Mesenchymal stem cell (in vitro differentiated cells and primary cell): ENCODE measurements at regions not wholly inside any gene's neighbourhood (a gene's known extent, or its start where the extent isn't known, plus 50 kb on each side); places are given as distances from the start of the nearest gene placed in this dataset.

ENCODE experiments used
- DNase-seq: peaks from one replicate; pipeline ENCODE4 v3.0.0-alpha.2; 2013
- H2AFZ ChIP-seq: one replicate; pipeline ENCODE4 v1.6.1; 2013; ENCODE audit warnings: low read depth, mild to moderate bottlenecking, control low read depth, inconsistent platforms, low read length, moderate library complexity
- H2AK5ac ChIP-seq: 2 replicates; pipeline ENCODE4 v1.6.1; 2013; ENCODE audit warnings: low read length, moderate library complexity, mild to moderate bottlenecking, inconsistent platforms; ENCODE audit not compliant: severe bottlenecking
- H2BK120ac ChIP-seq: one replicate; pipeline ENCODE4 v1.6.1; 2013; ENCODE audit warnings: low read depth, mild to moderate bottlenecking, inconsistent platforms, low read length, moderate library complexity
- H2BK12ac ChIP-seq, 2 experiments: one replicate each; pipeline ENCODE4 v1.6.1; 2013; ENCODE audit warnings: inconsistent platforms in 2 of 2, low read length in 2 of 2, mild to moderate bottlenecking in 2 of 2, moderate library complexity in 2 of 2, control low read depth in 1 of 2
- H2BK15ac ChIP-seq: one replicate; pipeline ENCODE4 v1.6.1; 2013; ENCODE audit warnings: mild to moderate bottlenecking, low read depth, inconsistent platforms; ENCODE audit not compliant: poor library complexity, severe bottlenecking
- H2BK5ac ChIP-seq: 2 replicates; pipeline ENCODE4 v1.6.1; 2013; ENCODE audit warnings: low read depth, mild to moderate bottlenecking, low read length, control low read depth, inconsistent platforms; ENCODE audit not compliant: poor library complexity, severe bottlenecking
- H3K14ac ChIP-seq, 2 experiments: one replicate each; pipeline ENCODE4 v1.6.1; 2013; ENCODE audit warnings: inconsistent platforms in 2 of 2, low read length in 2 of 2, control low read depth in 1 of 2, mild to moderate bottlenecking in 1 of 2, moderate library complexity in 1 of 2
- H3K18ac ChIP-seq, 2 experiments: one replicate each; pipeline ENCODE4 v1.6.1; 2013; ENCODE audit warnings: inconsistent platforms in 2 of 2, low read length in 2 of 2, control low read depth in 1 of 2, low read depth in 1 of 2, mild to moderate bottlenecking in 1 of 2
- H3K23ac ChIP-seq, 2 experiments: one replicate each; pipeline ENCODE4 v1.6.1; 2013; ENCODE audit warnings: inconsistent platforms in 2 of 2, low read length in 2 of 2, mild to moderate bottlenecking in 2 of 2, moderate library complexity in 2 of 2, control low read depth in 1 of 2
- H3K27ac ChIP-seq: 2 replicates; pipeline ENCODE4 v1.5.1; 2013; ENCODE audit warnings: mild to moderate bottlenecking, moderate library complexity, low read length, control low read depth, inconsistent platforms; ENCODE audit not compliant: poor library complexity, severe bottlenecking
- H3K27me3 ChIP-seq, 2 experiments: 2 replicates each; pipeline versions ENCODE4 v1.6.1 to v1.7.0; 2013; ENCODE audit warnings: low read length in 2 of 2, mild to moderate bottlenecking in 2 of 2, moderate library complexity in 2 of 2, control low read depth in 1 of 2, inconsistent platforms in 1 of 2; ENCODE audit not compliant: control insufficient read depth in 1 of 2, insufficient read depth in 1 of 2
- H3K36me3 ChIP-seq, 2 experiments: 2 replicates each; pipeline versions ENCODE4 v1.6.1 to v1.7.0; 2013; ENCODE audit warnings: low read length in 2 of 2, control low read depth in 1 of 2, inconsistent platforms in 1 of 2, low read depth in 1 of 2, mild to moderate bottlenecking in 1 of 2; ENCODE audit not compliant: insufficient read depth in 2 of 2, control insufficient read depth in 1 of 2
- H3K4ac ChIP-seq, 2 experiments: one replicate each; pipeline ENCODE4 v1.6.1; 2013; ENCODE audit warnings: inconsistent platforms in 2 of 2, low read length in 2 of 2, mild to moderate bottlenecking in 2 of 2, moderate library complexity in 2 of 2, control low read depth in 1 of 2, low read depth in 1 of 2
- H3K4me1 ChIP-seq: 2 replicates; pipeline ENCODE4 v1.6.1; 2013; ENCODE audit warnings: low read depth, low read length, control low read depth; ENCODE audit not compliant: control insufficient read depth, insufficient read depth
- H3K4me2 ChIP-seq: 2 replicates; pipeline ENCODE4 v1.6.1; 2013; ENCODE audit warnings: low read length, mild to moderate bottlenecking, inconsistent platforms; ENCODE audit not compliant: poor library complexity, severe bottlenecking
- H3K4me3 ChIP-seq, 2 experiments: 2 replicates each; pipeline versions ENCODE4 v1.5.1 to v1.7.0; 2013; ENCODE audit warnings: low read length in 2 of 2, mild to moderate bottlenecking in 2 of 2, control low read depth in 1 of 2, low read depth in 1 of 2; ENCODE audit not compliant: insufficient read depth in 1 of 2
- H3K79me1 ChIP-seq: replicated peaks from 2 replicates; pipeline ENCODE4 v1.6.1; 2013; ENCODE audit warnings: mild to moderate bottlenecking, control low read depth, low read length, inconsistent platforms; ENCODE audit not compliant: poor library complexity, severe bottlenecking
- H3K9ac ChIP-seq: 2 replicates; pipeline ENCODE4 v1.7.0; 2013; ENCODE audit warnings: mild to moderate bottlenecking, low read length, moderate library complexity
- H3K9me3 ChIP-seq: 2 replicates; pipeline ENCODE4 v1.7.0; 2013; ENCODE audit warnings: mild to moderate bottlenecking, low read length; ENCODE audit not compliant: control insufficient read depth
- H4K8ac ChIP-seq: one replicate; pipeline ENCODE4 v1.6.1; 2013; ENCODE audit warnings: inconsistent platforms, mild to moderate bottlenecking, low read length, moderate library complexity
- H4K91ac ChIP-seq: one replicate; pipeline ENCODE4 v1.6.1; 2013; ENCODE audit warnings: mild to moderate bottlenecking, low read length, inconsistent platforms
- WGBS: methylation state at CpG from one replicate; pipeline ENCODE4 v1.1.7; 2013; ENCODE audit warnings: mixed read lengths; 5-methylcytosine and 5-hydroxymethylcytosine counted together

- no peak overlapping the region for H3K4me2 ChIP-seq
- 100% methylated on average over 1 of the region's 3 CpGs for WGBS
- no peak overlapping the region for H4K8ac ChIP-seq
- H3K4ac ChIP-seq: no peak overlapping the region
- no peak overlapping the region for H2BK12ac ChIP-seq
- H2BK15ac ChIP-seq: no peak overlapping the region
- H3K4me1 ChIP-seq: peaks cover 2% of the 10 kb centered on the region
- H2AFZ ChIP-seq: no peak overlapping the region
- no peaks in the 10 kb centered on the region for H3K79me1 ChIP-seq
- no peaks in the 10 kb centered on the region for H3K36me3 ChIP-seq
- H3K9ac ChIP-seq: no peak overlapping the region
- no peak overlapping the region for H2BK5ac ChIP-seq
- H3K27ac ChIP-seq: no peak overlapping the region
- H3K14ac ChIP-seq: no peak overlapping the region
- peak; percentile 24 for DNase-seq
- no peak overlapping the region for H3K23ac ChIP-seq
- H2BK120ac ChIP-seq: no peak overlapping the region
- H2AK5ac ChIP-seq: no peak overlapping the region
- H3K9me3 ChIP-seq: no peaks in the 10 kb centered on the region
- no peaks in the 10 kb centered on the region for H3K27me3 ChIP-seq
- H3K4me3 ChIP-seq: no peak overlapping the region
- H3K18ac ChIP-seq: peak overlapping the region in 1 of 2 experiments; percentile 49
- no peak overlapping the region for H4K91ac ChIP-seq
Observed at GRCh38 chr6:119612176-119612891, 262.8 kb upstream of the MAN1A1 start.

GRCh38 chr6:119610754-119611153 lies 261.2 kb upstream of the MAN1A1 start:
- no peak overlapping the region for H3K4ac ChIP-seq
- H4K91ac ChIP-seq: no peak overlapping the region
- no peak overlapping the region for H2BK15ac ChIP-seq
- no peak overlapping the region for H3K4me2 ChIP-seq
- 95% methylated on average over 1 of the region's 1 CpG for WGBS
- no peaks in the 10 kb centered on the region for H3K9me3 ChIP-seq
- H3K4me1 ChIP-seq: peaks cover 2% of the 10 kb centered on the region
- no peak overlapping the region for H3K23ac ChIP-seq
- H2BK5ac ChIP-seq: no peak overlapping the region
- no peak overlapping the region for H2AK5ac ChIP-seq
- H3K4me3 ChIP-seq: no peak overlapping the region
- H3K27me3 ChIP-seq: no peaks in the 10 kb centered on the region
- no peak overlapping the region for H4K8ac ChIP-seq
- H3K36me3 ChIP-seq: no peaks in the 10 kb centered on the region
- H2BK120ac ChIP-seq: no peak overlapping the region
- no peak overlapping the region for H3K27ac ChIP-seq
- no peaks in the 10 kb centered on the region for H3K79me1 ChIP-seq
- no peak for DNase-seq
- H2BK12ac ChIP-seq: no peak overlapping the region
- H3K9ac ChIP-seq: no peak overlapping the region
- no peak overlapping the region for H3K18ac ChIP-seq
- H3K14ac ChIP-seq: no peak overlapping the region
- H2AFZ ChIP-seq: no peak overlapping the region

GRCh38 chr6:119610265-119610664 lies 260.7 kb upstream of the MAN1A1 start:
- H3K79me1 ChIP-seq: no peaks in the 10 kb centered on the region
- H3K36me3 ChIP-seq: no peaks in the 10 kb centered on the region
- no peak overlapping the region for H2AK5ac ChIP-seq
- no peaks in the 10 kb centered on the region for H3K27me3 ChIP-seq
- H3K4me2 ChIP-seq: no peak overlapping the region
- H3K9me3 ChIP-seq: no peaks in the 10 kb centered on the region
- no peak overlapping the region for H3K4me3 ChIP-seq
- H4K91ac ChIP-seq: no peak overlapping the region
- H3K27ac ChIP-seq: no peak overlapping the region
- no peak overlapping the region for H3K23ac ChIP-seq
- no peak overlapping the region for H3K9ac ChIP-seq
- peaks cover 2% of the 10 kb centered on the region for H3K4me1 ChIP-seq
- no peak overlapping the region for H2BK5ac ChIP-seq
- no peak overlapping the region for H3K18ac ChIP-seq
- no peak overlapping the region for H2BK12ac ChIP-seq
- H2AFZ ChIP-seq: no peak overlapping the region
- no peak overlapping the region for H2BK15ac ChIP-seq
- DNase-seq: no peak
- H4K8ac ChIP-seq: no peak overlapping the region
- H3K4ac ChIP-seq: no peak overlapping the region
- H2BK120ac ChIP-seq: no peak overlapping the region
- no peak overlapping the region for H3K14ac ChIP-seq

GRCh38 chr6:119609865-119610264 lies 260.3 kb upstream of the MAN1A1 start:
- Histone ChIP-seq H2BK5ac (no peak overlapping the region), H2BK12ac (no peak overlapping the region), H3K23ac (no peak overlapping the region), H3K79me1 (no peaks in the 10 kb centered on the region), H3K4me1 (peaks cover 2% of the 10 kb centered on the region), H3K4me3 (no peak overlapping the region), H2BK120ac (no peak overlapping the region), H3K36me3 (no peaks in the 10 kb centered on the region), H3K18ac (no peak overlapping the region), H3K9ac (no peak overlapping the region), H4K8ac (no peak overlapping the region), H2BK15ac (no peak overlapping the region), H3K27me3 (no peaks in the 10 kb centered on the region), H2AK5ac (no peak overlapping the region), H2AFZ (no peak overlapping the region), H3K9me3 (no peaks in the 10 kb centered on the region), H3K4ac (no peak overlapping the region), H3K4me2 (no peak overlapping the region), H3K27ac (no peak overlapping the region), H3K14ac (no peak overlapping the region), H4K91ac (no peak overlapping the region)
- no peak for DNase-seq
- WGBS: 97% methylated on average over 1 of the region's 1 CpG
